ENCODE measurements at regions not wholly inside any gene's neighbourhood (a gene's known extent, or its start where the extent isn't known, plus 50 kb on each side); places are given as distances from the start of the nearest gene placed in this dataset.

- H3K27me3 ChIP-seq (ENCODE audit: low read depth) = no peaks in the 10 kb centered on the region
- peaks cover 5% of the 10 kb centered on the region for H3K4me1 ChIP-seq
- H3K9me3 ChIP-seq (replicated peaks) = no peaks in the 10 kb centered on the region
- H3K4me3 ChIP-seq = no peak overlapping the region
- H3K27ac ChIP-seq (replicated peaks) = no peak overlapping the region
- TF ChIP-seq CTCF (IDR thresholded peaks at IDR 0.05; ENCODE audit: borderline replicate concordance) = no peak
- no peaks in the 10 kb centered on the region for H3K36me3 ChIP-seq
- intact Hi-C loops (cut with micrococcal nuclease) = no loop called here
- DNase-seq = no peak
Observed at GRCh38 chr19:31223740-31224534, 125.3 kb downstream of the TSHZ3 start.

- Histone ChIP-seq H3K27me3 (ENCODE audit: low read depth) (no peaks in the 10 kb centered on the region), H3K4me3 (no peak overlapping the region), H3K36me3 (no peaks in the 10 kb centered on the region), H3K4me1 (peaks cover 5% of the 10 kb centered on the region), H3K9me3 (replicated peaks) (no peaks in the 10 kb centered on the region), H3K27ac (replicated peaks) (no peak overlapping the region)
- DNase-seq = no peak
- TF ChIP-seq CTCF (IDR thresholded peaks at IDR 0.05; ENCODE audit: borderline replicate concordance) = no peak
- intact Hi-C loops (cut with micrococcal nuclease) = no loop called here
Observed at GRCh38 chr19:31220540-31220939, 128.7 kb downstream of the TSHZ3 start.

GRCh38 chr19:31214997-31215396, 134.2 kb downstream of the TSHZ3 start:
- H3K36me3 ChIP-seq = no peaks in the 10 kb centered on the region
- no peak overlapping the region for H3K4me3 ChIP-seq
- DNase-seq = no peak
- TF ChIP-seq CTCF (IDR thresholded peaks at IDR 0.05; ENCODE audit: borderline replicate concordance) = no peak
- H3K9me3 ChIP-seq (replicated peaks) = no peaks in the 10 kb centered on the region
- no peak overlapping the region for H3K27ac ChIP-seq (replicated peaks)
- intact Hi-C loops (cut with micrococcal nuclease) = no loop called here
- no peaks in the 10 kb centered on the region for H3K4me1 ChIP-seq
- peaks cover 17% of the 10 kb centered on the region for H3K27me3 ChIP-seq (ENCODE audit: low read depth)

GRCh38 chr19:31214086-31214485, 135.2 kb downstream of the TSHZ3 start:
- intact Hi-C loops (cut with micrococcal nuclease) = no loop called here
- Histone ChIP-seq H3K27me3 (ENCODE audit: low read depth) (peaks cover 24% of the 10 kb centered on the region), H3K4me3 (no peak overlapping the region), H3K4me1 (no peaks in the 10 kb centered on the region), H3K36me3 (no peaks in the 10 kb centered on the region), H3K9me3 (replicated peaks) (no peaks in the 10 kb centered on the region), H3K27ac (replicated peaks) (no peak overlapping the region)
- TF ChIP-seq CTCF (IDR thresholded peaks at IDR 0.05; ENCODE audit: borderline replicate concordance) = no peak
- DNase-seq = peak; percentile 19

GRCh38 chr19:31211088-31211487, 138.1 kb downstream of the TSHZ3 start:
- peaks cover 24% of the 10 kb centered on the region for H3K27me3 ChIP-seq (ENCODE audit: low read depth)
- no peak overlapping the region for H3K4me3 ChIP-seq
- TF ChIP-seq CTCF (IDR thresholded peaks at IDR 0.05; ENCODE audit: borderline replicate concordance) = no peak
- no peaks in the 10 kb centered on the region for H3K9me3 ChIP-seq (replicated peaks)
- no peak overlapping the region for H3K27ac ChIP-seq (replicated peaks)
- no peaks in the 10 kb centered on the region for H3K4me1 ChIP-seq
- no peaks in the 10 kb centered on the region for H3K36me3 ChIP-seq
- intact Hi-C loops (cut with micrococcal nuclease) = no loop called here
- DNase-seq = no peak

Measured in left ventricle myocardium inferior (tissue), 1 donor.